Glomerular visceral epithelial cell (primary cell): ENCODE measurements at regions not wholly inside any gene's neighbourhood (a gene's known extent, or its start where the extent isn't known, plus 50 kb on each side); places are given as distances from the start of the nearest gene placed in this dataset.

ENCODE experiments used
- DNase-seq: peaks from one replicate; pipeline ENCODE4 v3.0.0-alpha.2; 2016; ENCODE audit errors: extremely low spot score

DNA sequence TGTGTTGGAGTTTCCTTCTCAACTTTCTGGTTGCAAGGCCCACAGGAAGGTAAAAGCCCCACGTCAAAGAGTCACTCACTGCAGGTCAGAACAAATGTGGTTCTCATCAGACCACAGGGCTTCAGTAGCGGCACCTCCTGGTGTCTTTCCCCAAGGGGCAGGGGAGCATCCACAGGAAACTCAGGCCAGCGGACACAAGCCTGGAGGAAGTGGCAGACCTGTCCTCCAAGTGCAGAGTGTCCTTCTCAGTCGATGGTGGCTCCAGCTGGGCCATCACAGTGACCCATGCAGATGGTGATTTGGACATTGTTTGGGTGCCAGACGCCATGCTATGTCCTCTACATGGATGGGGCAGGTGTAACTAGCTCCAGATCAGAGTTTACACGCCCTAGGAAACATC, 84.9 kb downstream of the ACKR3 start:
- no peak for DNase-seq

DNA sequence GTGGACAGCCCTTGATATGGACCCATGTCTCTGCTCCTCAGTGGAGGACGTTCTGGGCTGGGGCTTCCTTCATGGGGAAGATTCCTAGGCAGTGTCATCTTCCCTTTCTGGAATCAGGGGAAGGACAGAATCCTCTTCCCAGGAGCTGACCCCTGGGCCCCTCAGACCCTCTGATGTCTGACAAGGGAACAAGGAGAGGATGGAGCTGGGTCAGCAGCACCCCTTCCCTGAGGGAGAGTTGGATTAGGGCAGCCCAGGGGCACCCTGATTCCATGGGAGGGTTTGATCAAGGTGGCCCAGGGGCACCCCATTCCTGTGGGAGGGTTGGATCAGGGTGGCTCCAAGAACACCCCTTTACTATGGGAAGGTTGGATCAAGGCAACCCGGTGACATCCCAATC, 86.5 kb downstream of the ACKR3 start:
- DNase-seq, result no peak

DNA sequence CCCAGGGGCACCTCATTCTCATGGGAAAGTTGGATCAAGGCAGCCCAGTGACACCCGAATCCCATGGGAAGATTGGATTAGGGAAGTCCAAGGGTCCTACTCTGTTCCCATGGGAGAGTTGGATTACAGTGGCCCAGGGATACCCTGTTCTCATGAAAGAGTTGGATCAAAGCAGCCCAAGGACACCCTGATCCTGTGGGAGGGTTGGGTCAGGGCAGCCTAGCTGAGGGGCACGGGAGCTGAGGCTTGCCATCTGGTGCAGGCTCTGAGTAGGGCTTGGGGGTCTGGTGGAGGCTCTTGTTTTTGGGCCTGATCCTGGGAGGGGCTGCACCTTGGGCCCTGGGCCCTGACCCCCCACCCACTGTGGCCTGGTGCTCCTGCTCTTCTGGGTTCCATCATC, 87.1 kb downstream of the ACKR3 start:
- DNase-seq, result no peak

DNA sequence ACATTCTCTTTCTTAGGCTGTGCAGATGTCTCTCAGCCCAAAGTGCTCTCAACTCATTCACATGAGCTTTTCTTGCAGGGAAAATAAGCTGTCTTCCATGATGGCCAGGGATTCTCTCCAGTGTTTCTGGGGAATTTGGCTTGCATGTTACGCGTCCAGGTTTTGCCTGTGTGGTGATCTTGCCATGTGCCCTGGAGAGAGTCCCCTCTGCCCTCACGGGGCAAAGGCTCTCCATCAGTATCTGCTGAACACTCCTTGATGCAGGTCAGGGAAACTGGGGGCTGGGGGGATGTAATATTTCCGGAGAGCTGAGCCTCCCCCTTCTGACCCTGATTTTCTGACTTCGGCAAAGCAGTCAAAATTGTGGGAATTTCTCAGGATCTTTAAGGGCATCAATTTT, 87.6 kb downstream of the ACKR3 start:
- no peak for DNase-seq

DNA sequence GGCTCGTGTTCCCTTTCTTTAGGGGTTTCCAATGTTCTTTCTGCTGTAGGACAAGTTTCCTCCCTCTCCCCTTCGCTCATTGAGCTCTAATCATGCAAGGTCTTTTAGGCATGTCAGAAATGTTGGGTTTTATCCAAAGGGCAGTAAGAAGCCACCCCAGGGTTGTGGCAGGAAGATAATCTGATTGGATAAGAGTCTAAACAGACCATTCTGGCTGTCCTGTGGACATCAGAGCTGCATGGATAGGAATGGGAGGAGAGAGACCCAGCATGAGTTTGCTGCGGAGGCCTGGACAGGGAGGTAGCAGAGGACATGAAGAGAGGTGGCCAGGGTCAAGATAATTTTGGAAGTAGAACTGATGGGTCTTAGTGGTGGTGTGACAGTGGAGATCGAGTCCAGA, 88.2 kb downstream of the ACKR3 start:
- DNase-seq, result no peak

DNA sequence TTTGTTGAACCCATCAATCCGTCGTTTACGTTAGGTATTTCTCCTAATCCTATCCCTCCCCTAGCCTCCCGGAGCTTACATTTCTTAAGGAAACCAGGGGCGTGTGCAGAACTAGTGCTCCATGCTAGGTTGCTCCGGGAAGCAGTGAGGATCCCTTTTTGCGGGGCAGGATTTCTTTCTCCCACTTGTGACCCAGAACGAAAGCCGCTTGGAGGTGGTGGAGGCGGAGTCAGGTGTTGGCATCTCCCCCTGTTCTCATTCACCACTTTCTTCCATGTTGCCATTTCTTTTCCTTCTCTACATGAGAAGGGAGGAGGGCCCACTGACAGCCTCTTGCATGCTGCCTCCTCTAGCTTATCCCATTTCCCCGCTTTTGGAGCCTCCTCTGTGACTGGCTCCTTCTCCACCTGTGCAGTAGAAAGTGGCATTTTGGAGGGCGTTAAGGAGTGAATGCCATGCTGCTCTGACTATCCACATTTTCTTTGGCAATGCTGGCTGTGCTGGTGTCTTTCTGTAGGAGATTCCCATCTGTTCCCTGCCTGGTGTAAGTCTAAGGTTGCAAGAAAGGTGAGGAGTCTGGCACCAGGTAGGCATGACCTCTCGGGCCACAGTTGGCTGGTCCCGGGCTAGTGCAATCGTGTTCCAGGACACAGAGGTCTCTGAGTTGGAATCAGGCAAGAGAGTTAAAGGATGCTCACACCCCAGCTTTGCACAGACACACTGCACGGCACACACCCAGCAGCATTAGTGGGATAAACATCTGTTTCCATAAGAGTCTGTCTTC, 89.5 kb downstream of the ACKR3 start:
- no peak for DNase-seq

DNA sequence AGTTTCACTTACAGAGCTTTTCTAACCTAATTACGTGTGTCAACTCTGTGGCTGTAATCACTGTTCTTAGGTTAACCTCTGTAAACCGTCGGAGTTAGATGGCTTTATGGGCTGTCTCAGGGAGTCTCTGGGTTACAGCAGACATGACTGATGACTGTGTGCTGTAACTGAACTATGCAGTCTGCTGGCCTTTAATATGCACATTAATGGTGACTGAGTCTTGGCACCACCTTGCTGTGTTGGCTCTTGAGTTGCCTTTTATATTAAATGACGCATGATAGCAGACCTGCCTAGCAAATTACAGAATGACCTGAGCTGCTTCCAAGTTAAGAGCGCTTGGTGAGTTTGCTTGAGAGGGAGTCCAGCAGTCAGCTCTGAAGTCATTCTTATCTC, 90.1 kb downstream of the ACKR3 start:
- no peak for DNase-seq

DNA sequence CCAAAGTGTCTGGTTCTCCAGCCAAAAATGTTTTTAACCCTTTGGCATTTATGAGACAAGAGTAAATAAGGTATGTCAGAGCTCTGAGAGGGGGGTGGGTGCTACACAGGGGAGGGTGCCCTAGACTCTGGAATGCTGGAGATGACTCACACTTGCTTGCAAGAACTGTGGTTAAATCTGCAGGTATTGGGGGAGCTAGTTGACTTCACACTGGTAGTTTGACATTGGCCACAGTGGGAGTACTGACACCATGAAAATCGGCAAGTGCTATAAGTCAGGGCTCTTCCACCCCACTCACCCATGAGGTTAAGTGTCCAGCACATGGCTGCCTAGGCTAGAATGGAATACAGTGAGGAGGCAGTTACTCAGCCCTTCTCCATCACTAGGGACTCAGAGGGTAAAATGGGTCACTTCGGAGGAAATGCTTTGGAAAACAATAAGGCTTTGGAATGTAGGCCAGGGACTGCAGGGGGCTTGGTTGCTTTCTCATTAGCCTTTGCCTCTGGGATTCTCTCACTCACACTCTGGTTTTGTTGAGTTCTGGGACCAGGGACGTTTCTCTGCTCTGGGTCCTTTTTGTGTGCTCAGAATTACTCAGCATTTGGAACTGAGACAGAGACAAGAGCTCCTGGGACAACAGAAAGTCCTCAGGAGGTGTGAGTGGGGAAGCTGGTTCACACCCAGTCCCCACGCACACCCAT, 91.6 kb downstream of the ACKR3 start:
- peak; percentile 85 for DNase-seq

DNA sequence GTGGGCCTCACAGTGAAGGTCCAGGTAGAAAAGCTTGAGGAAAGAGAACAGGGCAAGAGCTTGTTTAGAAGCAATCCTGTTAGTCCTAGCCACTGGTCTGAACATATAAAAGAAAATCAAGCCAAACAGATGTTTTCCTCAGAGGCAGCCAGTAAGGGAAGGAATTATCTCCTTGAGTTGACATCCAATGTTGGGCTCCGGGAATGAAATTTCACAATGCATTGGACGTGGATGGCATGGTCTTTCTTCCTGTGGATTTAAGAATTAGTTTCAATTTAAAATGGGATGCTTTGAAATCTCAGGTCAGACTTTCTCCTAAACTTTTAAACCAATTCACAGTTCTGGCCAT, 92.1 kb downstream of the ACKR3 start:
- DNase-seq, result no peak

DNA sequence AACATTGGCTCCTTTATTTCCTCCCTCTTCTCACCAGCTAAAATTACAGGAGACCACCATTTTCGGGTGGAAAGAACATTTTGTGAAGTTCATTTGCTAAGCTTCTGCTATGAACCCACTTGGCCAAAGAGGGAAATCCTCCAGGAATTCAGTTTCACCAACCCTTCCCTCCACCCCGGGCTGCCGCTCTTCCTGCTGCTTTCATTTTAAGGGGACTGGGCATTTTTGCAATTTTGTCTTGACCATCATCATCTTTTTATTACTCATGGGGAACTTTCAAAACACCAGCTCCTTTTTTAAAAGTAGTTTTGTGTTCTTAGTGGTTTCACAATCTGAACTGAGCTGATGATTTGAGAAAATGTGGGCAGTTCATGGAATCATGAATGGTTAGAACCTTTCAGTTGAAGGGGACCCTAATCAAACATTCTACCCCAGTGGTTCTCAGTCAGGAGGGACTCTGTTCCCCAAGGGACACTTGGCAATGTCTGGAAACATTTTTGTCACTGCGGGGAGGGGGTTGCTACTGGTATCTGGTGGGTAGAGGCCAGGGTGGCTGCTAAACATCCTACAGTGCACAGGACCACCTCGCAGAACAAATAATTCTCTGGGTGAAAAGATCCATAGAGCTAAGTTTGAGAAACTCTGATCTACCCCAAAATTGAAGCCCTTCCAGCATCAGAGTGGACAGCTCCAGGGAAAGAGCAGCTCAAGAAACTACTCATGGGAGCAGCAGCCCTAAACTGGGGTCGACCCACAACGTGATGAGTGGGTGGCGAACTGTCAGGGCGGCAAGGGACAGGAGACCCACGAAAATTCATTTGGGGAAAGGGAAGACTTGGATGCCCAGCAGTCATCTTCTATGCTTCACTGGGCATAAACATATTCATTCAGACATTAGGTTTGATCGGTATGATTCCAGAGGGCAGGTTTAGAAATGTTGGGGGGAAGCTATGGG, 92.9 kb downstream of the ACKR3 start:
- no peak for DNase-seq

DNA sequence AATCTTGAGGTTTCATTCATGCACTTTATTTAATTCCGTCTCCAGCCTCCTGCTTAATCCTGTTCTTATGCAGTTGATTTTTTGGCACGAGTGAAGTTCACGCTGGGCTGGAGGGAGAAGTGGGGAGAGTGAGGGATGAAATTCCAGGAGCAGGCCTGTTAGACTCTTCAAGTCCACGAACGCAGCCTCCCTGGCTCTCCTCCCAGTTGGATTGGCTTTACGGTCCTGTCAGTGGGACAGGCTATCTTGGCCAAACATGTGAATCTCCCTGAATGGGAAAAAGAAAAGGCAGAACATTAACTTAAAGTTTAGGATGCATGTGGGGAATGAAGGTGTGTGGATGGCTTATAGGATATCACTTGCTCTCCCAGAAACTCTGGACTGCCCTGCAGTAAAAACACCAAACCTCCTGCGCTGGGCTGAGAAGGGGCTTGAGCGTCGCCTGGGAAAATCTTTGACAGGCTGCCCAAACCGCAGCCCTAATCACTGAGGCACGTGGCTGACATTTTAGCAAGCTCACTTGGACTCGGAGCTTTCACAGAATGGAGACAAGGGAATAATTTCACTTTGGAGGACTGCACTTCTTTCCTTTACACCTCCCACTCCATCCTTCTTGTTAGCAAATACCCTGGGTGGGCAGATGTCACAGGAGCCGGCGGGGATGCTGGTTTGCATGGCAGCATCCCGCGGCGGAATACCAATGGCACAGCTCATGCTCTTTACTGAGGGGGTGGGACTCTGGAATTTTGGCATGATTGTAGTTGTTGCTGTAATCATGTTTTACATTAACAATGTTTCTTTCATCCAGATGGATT, 93.9 kb downstream of the ACKR3 start:
- no peak for DNase-seq

DNA sequence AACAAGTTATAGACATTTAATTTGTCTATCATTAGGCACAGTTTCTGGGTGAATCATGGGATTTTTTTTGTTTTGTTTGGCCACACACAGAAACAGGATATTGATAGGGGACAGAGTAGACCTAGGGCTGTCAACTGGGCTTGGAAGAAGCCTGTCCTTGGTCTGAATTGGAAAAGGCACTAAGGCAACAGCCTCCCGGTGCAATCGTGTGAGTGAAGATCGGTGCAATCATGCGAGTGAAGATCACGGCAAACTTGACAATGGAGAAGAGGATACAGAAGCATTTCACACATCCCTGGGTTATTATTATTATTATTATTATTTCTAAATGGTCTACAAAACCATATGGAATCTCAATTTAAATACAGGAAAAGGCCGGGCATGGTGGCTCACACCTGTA, 94.5 kb downstream of the ACKR3 start:
- no peak for DNase-seq

DNA sequence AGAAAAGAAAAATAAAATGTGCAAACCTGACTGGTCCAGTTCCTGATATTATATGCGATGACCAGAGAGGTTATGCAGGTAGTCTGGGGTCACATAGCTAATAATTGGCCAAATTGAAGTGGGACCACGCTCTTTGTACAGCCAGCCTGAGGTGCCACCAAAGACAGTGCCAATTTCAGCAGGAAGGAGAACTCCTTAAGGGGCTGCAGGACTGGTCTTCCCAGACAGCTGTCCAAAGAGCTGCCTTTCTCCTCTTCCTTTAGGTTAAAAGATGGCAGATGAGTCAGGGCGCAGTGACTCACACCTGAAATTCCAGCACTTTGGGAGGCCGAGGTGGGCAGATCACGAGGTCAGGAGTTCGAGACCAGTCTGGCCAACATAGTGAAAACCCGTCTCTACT, 95.5 kb downstream of the ACKR3 start:
- DNase-seq, result peak; percentile 49

DNA sequence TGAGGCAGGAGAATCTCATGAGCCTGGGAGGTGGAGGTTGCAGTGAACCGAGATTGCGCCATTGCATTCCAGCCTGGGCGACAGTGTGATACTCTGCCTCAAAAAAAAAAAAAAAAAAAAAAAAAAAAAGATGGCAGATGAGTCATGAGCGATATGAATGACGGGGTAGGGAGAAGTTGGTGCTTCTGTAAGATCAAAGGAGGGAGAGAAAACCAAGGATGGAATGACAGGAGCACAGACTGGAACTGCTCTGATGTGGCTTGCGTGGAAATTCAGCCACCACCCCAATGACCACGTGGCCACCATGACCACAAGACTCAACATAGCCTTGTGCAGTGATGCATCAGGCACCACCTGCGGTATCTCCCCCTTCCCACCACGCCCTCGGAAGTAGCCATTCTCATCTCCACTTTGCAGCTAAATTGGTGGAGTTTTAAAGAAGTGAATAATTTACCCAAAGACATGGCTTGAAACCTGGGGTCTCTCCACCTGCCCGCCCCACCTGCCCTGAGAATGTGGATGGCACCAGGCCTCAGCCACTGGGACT, 96.0 kb downstream of the ACKR3 start:
- peak; percentile 77 for DNase-seq

DNA sequence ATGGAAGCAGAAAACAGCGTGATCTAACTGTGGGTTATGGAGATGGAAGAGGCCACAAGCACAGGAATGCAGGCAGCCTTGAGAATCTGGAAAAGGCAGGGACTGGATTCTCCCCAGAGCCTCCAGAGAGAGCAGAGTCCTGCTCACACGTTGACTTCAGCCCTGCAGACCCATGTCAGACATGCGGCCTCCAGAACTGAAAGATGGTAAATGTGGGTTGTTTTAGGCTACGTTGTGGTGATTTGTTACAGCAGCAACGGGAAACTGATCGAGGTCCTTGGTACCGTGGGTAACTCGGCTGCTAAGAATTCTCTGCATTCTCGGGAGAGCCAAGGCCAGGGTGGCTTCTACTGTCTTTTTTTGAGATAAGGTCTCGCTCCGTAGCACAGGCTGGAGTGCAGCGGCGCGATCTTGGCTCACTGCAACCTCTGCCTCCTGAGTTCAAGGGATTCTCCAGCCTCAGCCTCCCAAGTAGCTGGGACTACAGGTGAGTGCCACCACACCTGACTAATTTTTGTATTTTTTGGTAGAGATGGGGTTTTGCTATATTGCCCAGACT, 97.1 kb downstream of the ACKR3 start:
- DNase-seq, result no peak

DNA sequence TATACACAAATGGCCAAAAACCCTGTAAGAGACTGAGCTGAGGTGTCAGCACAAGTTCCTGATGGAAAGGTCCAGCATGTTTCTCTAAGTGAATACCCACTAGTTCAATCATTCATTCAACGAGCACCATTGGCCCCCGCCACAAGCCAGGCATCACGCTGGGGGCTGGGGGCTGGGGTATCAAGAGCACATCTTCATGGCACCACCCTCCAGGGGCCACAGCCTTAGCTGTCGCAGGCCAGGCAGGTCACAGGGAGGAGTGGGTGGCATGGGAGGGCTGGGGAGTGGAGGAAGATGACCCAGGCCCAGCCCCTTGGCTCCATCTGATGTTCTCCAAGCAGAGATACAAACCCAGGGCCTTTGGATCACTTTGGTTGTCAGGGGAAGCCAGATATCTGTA, 97.9 kb downstream of the ACKR3 start:
- DNase-seq, result no peak

DNA sequence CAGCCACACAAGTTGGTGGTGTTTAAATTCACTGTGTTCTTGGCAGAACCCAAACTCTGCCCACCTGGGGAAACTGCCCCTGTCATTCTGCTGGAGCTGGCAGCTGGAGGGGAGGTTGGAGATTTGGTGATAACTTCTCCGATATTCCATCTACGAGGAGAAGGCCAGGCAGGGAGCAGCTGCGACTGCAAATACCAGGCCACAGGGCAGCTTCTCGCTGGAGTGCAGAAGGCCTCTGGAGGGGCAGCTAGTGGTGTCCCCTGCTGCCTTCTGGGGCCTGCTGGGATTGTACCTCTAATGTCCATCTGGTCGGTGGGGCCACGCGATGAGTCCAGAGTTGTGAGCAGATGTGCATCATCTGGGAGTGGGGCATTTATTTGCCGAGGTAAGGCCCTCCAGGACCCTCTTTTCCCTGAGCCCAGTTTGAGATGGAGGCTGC, 98.9 kb downstream of the ACKR3 start:
- no peak for DNase-seq

DNA sequence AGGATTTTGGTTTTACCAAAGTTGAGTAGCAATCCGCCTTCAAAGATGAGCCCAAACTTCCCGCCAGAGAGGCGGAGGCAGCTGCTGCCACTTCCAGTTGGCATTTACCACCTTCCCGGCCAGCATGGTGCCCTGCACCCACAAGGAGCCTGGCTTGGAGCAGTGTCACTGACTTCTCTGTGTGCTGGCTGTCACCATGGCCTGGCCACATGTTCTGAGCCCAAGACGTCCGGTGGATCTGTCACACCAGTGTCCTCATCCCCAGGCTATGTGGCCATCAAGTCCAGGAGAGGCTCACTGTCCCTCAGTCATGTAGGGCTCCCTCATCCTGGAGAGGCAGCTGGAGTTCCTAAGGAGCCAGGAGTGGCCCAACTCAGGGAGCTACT, 100.6 kb downstream of the ACKR3 start:
- no peak for DNase-seq

DNA sequence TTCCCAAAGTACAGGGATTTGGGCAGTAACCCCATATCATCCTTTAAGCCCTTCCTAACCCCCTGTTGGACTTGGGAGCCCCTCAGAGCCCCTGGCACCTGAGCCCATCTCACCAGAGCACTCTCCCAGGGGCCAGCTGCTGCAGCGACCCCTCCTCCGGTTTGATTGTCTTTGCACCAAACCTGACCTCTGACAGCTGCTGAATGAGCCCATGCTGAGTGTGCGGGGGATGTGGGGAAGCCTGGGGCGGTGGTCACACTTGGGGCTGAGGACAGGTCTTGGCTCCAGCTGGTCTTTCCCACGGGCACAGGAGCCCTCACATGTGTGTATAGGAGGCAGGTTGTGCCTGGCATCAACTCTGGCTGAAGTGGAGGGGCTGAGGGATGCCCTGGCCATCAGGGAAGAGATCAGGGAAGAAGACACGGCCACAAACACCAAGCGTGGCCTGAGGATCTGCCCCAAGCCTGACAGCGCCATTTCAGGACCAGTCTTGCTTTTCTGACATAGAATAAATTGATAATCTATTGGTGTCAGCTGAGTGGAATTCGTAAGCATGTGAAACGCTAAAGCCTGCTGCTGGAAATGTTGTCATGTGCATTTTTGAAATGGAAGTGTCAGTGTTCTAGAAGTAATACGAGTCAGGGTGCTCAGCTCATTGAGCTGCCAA, 102.4 kb downstream of the ACKR3 start:
- DNase-seq, result no peak

DNA sequence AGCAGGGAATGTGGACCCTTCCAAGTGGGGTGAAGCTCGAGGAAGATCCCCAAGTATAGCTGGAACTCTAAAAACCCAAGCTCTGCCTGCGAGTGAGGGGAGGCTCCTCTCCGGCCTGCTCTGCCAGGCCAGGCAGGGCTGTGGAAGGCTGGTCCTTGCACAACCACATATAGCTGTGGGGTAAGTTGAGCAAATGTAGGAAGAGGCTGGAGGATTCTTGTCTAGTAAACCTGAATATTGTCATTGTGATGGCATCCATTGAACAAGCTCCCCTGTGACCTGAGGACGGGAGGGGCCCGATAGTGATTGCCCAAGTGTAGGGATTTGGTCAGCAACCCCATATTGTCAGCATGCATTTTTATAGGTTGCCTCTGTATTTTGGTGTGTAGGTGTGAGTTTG, 103.0 kb downstream of the ACKR3 start:
- no peak for DNase-seq
